Vagina (tissue), 2 donors: ENCODE measurements at regions not wholly inside any gene's neighbourhood (a gene's known extent, or its start where the extent isn't known, plus 50 kb on each side); places are given as distances from the start of the nearest gene placed in this dataset.

Experiments used
- CTCF ChIP-seq, 3 experiments: fragments of 450-650 bp in 2 of 3; fragments of 200-600 bp in 1 of 3; sonication (generic) in 1 of 3; IDR thresholded peaks; one replicate each; pipeline ENCODE4 v1.5.1; 2017 to 2019; ENCODE audit warnings: antibody characterized with exemption in 3 of 3, mild to moderate bottlenecking in 2 of 3, moderate library complexity in 2 of 3
- POLR2AphosphoS5 ChIP-seq, 2 donors: sonication (generic); formaldehyde crosslinking; IDR thresholded peaks; one replicate each; pipeline ENCODE4 v1.9.0; 2017; ENCODE audit warnings: antibody characterized with exemption in 2 of 2, mild to moderate bottlenecking in 2 of 2, low read depth in 1 of 2; ENCODE audit not compliant: insufficient read depth in 1 of 2

- TF ChIP-seq POLR2AphosphoS5 (IDR thresholded peaks at IDR 0.05; ENCODE audit: insufficient read depth in 1 of 2, low read depth in 1 of 2) (no peak), CTCF (IDR thresholded peaks at IDR 0.05) (no peak)
These were observed 61.5 kb downstream of the CARTPT start for GRCh38 chr5:71780597-71780996.
